BE2C (cell line): ENCODE measurements at regions not wholly inside any gene's neighbourhood (a gene's known extent, or its start where the extent isn't known, plus 50 kb on each side); places are given as distances from the start of the nearest gene placed in this dataset.

ENCODE experiments used
- DNase-seq: peaks from one replicate; pipeline ENCODE4 v3.0.0-alpha.2; 2020
- H3K27me3 ChIP-seq: fragments of 250-450 bp; sonication (Bioruptor Pico); 2 replicates; pipeline ENCODE4 v1.5.1; 2020; ENCODE audit warnings: mild to moderate bottlenecking
- H3K36me3 ChIP-seq: fragments of 250-450 bp; sonication (Bioruptor Pico); 2 replicates; pipeline ENCODE4 v1.5.1; 2020; ENCODE audit warnings: mild to moderate bottlenecking
- H3K4me1 ChIP-seq: fragments of 250-450 bp; sonication (Bioruptor Pico); 2 replicates; pipeline ENCODE4 v1.5.1; 2020
- H3K4me3 ChIP-seq: 2 replicates; pipeline ENCODE4 v1.5.1; 2011; ENCODE audit warnings: low read depth, low read length
- H3K9me3 ChIP-seq: fragments of 250-450 bp; sonication (Bioruptor Pico); 2 replicates; pipeline ENCODE4 v1.5.1; 2020
- TF ChIP-seq, protein P1 (sequence below): IDR thresholded peaks from 2 replicates; pipeline ENCODE4 v1.5.1; 2012; ENCODE audit warnings: mild to moderate bottlenecking, low read depth, low read length

DNA sequence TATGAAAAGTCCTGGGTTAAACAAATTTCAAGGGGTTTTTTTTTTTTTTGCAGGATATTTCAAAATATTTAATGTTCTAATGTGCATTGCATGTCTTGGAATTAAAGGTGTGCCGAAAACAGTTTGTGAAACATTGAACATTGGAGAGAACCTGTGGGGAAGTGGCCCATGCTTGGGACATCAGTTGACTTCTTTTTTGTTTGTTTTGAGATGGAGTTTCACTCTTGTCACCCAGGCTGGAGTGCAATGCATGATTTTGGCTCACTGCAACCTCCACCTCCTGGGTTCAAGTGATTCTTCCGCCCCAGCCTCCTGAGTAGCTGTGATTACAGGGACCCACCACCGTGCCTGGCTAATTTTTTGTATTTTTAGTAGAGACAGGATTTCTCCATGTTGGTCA lies 71.0 kb upstream of the RAPH1 start:
- Histone ChIP-seq H3K4me3 (no peak overlapping the region), H3K36me3 (no peaks in the 10 kb centered on the region), H3K4me1 (0 out of 2 replicates have a peak, but pooled peaks cover 7% of the 10 kb centered on the region), H3K27me3 (no peaks in the 10 kb centered on the region), H3K9me3 (no peaks in the 10 kb centered on the region)
- DNase-seq: no peak
- TF ChIP-seq, protein P1, sequence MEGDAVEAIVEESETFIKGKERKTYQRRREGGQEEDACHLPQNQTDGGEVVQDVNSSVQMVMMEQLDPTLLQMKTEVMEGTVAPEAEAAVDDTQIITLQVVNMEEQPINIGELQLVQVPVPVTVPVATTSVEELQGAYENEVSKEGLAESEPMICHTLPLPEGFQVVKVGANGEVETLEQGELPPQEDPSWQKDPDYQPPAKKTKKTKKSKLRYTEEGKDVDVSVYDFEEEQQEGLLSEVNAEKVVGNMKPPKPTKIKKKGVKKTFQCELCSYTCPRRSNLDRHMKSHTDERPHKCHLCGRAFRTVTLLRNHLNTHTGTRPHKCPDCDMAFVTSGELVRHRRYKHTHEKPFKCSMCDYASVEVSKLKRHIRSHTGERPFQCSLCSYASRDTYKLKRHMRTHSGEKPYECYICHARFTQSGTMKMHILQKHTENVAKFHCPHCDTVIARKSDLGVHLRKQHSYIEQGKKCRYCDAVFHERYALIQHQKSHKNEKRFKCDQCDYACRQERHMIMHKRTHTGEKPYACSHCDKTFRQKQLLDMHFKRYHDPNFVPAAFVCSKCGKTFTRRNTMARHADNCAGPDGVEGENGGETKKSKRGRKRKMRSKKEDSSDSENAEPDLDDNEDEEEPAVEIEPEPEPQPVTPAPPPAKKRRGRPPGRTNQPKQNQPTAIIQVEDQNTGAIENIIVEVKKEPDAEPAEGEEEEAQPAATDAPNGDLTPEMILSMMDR: no peak

DNA sequence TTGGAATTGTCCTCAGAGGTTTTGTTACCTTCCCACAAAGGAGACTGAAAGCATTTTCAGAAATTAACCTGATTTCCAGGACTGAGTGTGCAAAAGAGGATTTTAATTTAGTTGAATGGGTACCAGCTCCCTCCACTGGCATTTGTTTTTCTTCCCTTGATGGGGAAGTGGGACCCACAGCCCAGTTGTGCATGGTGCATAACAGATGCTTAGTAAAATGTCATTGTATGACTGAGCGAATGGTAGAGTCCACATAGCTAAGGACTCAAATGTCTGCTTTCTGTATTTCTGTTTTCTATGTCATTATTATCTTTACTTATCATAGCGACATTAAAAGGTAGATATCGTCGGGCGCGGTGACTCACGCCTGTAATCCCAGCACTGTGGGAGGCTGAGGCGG lies 75.5 kb upstream of the RAPH1 start:
- Histone ChIP-seq H3K36me3 (no peaks in the 10 kb centered on the region), H3K4me1 (no peaks in the 10 kb centered on the region), H3K4me3 (no peak overlapping the region), H3K9me3 (no peaks in the 10 kb centered on the region), H3K27me3 (no peaks in the 10 kb centered on the region)
- no peak for DNase-seq
- TF ChIP-seq, protein P1: no peak

DNA sequence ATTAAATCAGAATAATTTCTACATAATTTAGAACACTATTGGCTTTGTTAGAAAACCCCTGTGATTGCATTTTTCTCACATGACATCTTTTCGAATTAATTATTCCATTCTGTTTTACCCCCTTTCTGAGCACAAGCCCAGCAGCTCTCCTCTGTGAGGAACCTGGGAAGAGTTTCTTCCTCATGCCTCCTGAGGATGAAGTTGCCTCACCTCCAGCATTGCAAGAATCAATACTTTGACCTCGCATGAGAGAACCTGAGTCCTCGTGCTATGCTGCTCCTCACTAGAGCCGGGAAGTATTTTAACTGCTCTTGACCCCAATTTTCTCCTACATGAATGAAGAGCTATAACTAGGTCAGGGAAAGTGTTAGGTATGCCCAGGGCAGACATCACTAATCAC lies 77.1 kb upstream of the RAPH1 start:
- no peaks in the 10 kb centered on the region for H3K27me3 ChIP-seq
- TF ChIP-seq, protein P1: no peak
- H3K36me3 ChIP-seq: no peaks in the 10 kb centered on the region
- DNase-seq: no peak
- H3K9me3 ChIP-seq: no peaks in the 10 kb centered on the region
- H3K4me1 ChIP-seq: no peaks in the 10 kb centered on the region
- no peak overlapping the region for H3K4me3 ChIP-seq

DNA sequence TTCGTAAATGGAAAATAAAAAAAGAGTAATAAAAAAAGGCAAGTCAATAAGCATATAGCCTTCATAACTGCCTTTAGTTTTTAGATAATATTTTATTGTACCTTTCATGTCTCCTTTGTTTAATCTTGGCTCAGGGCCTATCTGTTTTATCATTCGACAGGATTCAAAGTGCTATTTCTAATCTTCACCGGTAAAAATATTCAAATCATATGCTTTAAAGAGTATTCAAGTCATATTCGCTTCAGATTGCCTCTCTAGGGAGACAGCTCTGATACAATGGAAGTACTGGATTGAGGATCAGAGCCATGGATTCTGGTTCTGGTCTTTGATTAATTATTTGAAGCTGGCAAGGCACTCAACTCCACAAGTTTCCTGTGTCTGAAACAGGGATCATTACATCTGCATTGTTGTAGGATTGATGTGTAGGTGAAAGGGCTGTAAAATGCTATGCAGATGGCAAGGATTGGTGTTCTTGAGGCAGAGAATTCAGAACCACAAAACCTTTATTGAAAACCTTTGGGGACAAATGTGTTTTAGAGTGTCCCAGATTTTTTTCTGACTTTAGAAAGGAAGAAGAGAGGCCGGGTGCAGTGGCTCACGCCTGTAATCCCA lies 84.3 kb upstream of the RAPH1 start:
- Histone ChIP-seq H3K36me3 (no peaks in the 10 kb centered on the region), H3K4me3 (no peak overlapping the region), H3K27me3 (no peaks in the 10 kb centered on the region), H3K4me1 (no peaks in the 10 kb centered on the region), H3K9me3 (no peaks in the 10 kb centered on the region)
- TF ChIP-seq, protein P1: no peak
- DNase-seq: no peak

DNA sequence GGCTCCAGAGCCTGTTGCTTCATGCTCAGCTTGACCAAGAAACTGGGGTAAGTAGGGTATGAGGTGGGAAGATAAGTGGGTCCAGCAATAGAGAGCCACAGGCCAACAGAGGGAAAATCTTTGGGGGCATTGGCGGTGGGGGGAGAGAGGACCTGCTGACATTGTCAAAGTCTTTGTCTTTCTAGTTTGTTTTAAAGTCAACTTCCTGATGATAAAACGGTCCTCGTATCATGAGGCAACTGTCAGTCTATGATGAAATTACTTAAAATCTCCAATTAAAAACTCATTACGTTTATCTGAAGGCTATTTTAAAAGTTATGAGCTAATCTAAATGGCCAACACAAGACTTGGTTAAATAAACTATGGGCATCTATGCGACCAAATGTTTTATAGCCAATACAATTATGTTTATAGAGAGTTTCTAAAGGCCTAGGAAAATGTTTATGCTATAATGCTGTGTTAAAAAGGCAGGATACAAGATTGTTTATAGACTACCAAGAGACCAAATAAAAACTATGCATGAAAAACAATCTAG lies 84.4 kb upstream of the CD28 start:
- DNase-seq: no peak

DNA sequence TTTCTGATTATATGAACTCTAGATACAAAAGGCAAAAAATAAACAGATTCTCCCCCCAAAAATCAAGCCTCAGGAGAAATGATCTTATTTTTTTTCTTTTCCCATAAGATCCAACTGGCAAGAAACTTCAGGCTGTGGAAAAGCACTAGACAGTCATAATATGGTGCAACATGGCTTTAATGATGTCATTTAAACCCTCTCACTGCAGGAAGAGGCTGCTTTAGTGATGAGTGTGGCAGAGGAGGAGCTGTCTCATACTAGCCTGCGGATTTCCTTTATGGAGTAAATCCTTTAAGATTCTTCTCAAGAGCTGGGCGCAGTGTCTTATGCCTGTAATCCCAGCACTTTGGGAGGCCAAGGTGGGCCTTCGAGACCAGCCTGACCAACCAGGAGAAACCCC lies 83.3 kb upstream of the CD28 start:
- H3K4me3 ChIP-seq: no peak overlapping the region
- TF ChIP-seq, protein P1: no peak
- no peak for DNase-seq

More for the DNA sequence above, 84.4 kb upstream of the CD28 start:
- H3K36me3 ChIP-seq: no peaks in the 10 kb centered on the region
- no peak overlapping the region for H3K4me3 ChIP-seq
- no peaks in the 10 kb centered on the region for H3K4me1 ChIP-seq
- no peaks in the 10 kb centered on the region for H3K9me3 ChIP-seq
- H3K27me3 ChIP-seq: no peaks in the 10 kb centered on the region
- TF ChIP-seq, protein P1: no peak

More for the DNA sequence above, 83.3 kb upstream of the CD28 start:
- Histone ChIP-seq H3K4me1 (no peaks in the 10 kb centered on the region), H3K9me3 (no peaks in the 10 kb centered on the region), H3K27me3 (no peaks in the 10 kb centered on the region), H3K36me3 (no peaks in the 10 kb centered on the region)
